Activated CD4-positive, alpha-beta T cell treated with anti-CD3 and anti-CD28 coated beads, Interleukin-2, amount 10 ng/mL, durations not matched to agents 24 days and 14 days (primary cell): ENCODE measurements at regions not wholly inside any gene's neighbourhood (a gene's known extent, or its start where the extent isn't known, plus 50 kb on each side); places are given as distances from the start of the nearest gene placed in this dataset.
"Not testable (repeated sequence)": the region's sequence is repeated elsewhere in the genome, so short reads cannot be mapped to it uniquely, and the experiment has no call there.

ENCODE experiments used
- DNase-seq: peaks from one replicate; pipeline ENCODE4 v3.0.0; 2022
- H3K27ac Mint-ChIP-seq: one replicate; pipeline ENCODE4 v1.8.0; 2022; ENCODE audit warnings: mild to moderate bottlenecking, mixed read lengths
- H3K27me3 Mint-ChIP-seq: one replicate; pipeline ENCODE4 v1.8.0; 2022; ENCODE audit warnings: mixed read lengths
- H3K36me3 Mint-ChIP-seq: one replicate; pipeline ENCODE4 v1.8.0; 2022; ENCODE audit warnings: low read depth, mild to moderate bottlenecking, mixed read lengths
- H3K4me1 Mint-ChIP-seq: one replicate; pipeline ENCODE4 v1.8.0; 2021; ENCODE audit warnings: mixed read lengths
- H3K4me3 Mint-ChIP-seq: one replicate; pipeline ENCODE4 v1.8.0; 2022; ENCODE audit warnings: mild to moderate bottlenecking, moderate library complexity, mixed read lengths
- H3K9me3 Mint-ChIP-seq: one replicate; pipeline ENCODE4 v1.8.0; 2021; ENCODE audit warnings: mixed read lengths
- intact Hi-C: fragments of 100-400 bp; cut with micrococcal nuclease; formaldehyde crosslinking; loops from one replicate; pipeline ENCODE4 v1.15.1; 2023

DNA sequence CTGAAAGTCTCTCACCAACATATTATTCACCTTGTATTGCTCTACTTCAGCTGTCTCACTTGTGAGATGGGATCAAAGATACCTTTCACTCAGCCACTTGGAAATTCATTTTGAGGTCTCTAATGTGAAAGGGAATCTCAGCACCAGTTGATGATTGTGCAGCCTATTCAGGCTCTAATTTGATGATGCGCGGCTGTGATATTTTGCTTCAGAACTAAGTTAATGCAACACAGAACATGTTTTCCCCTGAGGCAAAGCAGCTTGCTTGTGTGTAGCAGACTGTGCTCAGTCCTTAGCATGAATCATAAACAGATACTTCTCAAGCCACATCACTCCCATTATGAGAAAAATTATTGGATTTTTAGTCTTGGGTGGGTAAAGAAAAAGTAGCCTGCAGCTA, 378.8 kb downstream of the OSTF1 start:
- no peak for DNase-seq
- H3K27me3 Mint-ChIP-seq = no peaks in the 10 kb centered on the region
- no peaks in the 10 kb centered on the region for H3K36me3 Mint-ChIP-seq
- no peaks in the 10 kb centered on the region for H3K9me3 Mint-ChIP-seq
- H3K27ac Mint-ChIP-seq = no peak overlapping the region
- no peaks in the 10 kb centered on the region for H3K4me1 Mint-ChIP-seq
- H3K4me3 Mint-ChIP-seq = no peak overlapping the region
- intact Hi-C loops = no loop called here

DNA sequence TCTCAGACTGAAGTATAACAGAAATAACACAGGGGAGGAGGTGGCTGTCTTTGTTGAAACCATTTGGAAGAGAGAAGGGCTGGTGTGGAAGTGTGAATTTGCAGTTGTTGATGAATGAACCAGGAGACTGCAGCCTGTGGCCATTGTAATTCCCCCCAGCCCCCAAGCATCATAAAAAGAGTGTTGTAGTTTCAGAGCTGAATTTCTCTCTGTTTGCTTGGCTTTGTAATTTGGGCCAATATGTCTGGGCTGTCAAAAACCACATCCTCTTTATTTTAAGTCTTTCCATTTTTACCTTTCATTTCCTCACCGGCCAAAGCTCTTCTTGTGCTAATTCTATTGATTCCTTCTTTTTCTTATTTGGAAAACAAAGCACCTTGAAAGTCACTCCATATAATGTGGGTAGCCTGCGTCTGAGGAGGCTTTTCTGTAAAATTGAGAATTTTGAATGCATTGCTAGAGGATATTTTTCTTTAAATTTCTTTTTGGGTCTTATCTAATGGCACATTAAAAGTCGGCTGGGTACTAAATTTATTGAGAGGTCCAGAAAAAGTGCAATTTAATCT, 383.3 kb downstream of the OSTF1 start:
- H3K27ac Mint-ChIP-seq = no peak overlapping the region
- H3K27me3 Mint-ChIP-seq = no peaks in the 10 kb centered on the region
- H3K9me3 Mint-ChIP-seq = no peaks in the 10 kb centered on the region
- H3K36me3 Mint-ChIP-seq = no peaks in the 10 kb centered on the region
- intact Hi-C loops = no loop called here
- no peak for DNase-seq
- no peaks in the 10 kb centered on the region for H3K4me1 Mint-ChIP-seq
- no peak overlapping the region for H3K4me3 Mint-ChIP-seq

DNA sequence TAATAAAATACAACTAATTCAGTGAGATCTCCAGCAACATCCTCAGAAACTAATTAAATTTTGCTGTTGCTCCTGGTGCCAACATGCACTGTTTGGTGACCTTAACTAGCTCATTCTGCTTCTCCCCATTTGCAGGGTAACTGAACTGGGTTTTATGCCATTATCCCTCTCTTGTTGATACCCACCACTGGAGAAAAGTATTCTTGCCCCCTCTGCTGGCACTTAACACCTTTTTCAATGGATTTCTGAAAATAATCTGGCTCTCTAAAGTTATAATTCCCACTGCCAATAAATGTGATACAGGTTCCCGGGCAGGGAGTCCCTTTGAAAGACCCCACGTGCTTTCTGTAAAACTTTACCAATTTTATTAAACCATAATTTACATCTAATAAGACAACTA, 394.3 kb downstream of the OSTF1 start:
- no peak overlapping the region for H3K4me3 Mint-ChIP-seq
- H3K27ac Mint-ChIP-seq = no peak overlapping the region
- H3K4me1 Mint-ChIP-seq = no peaks in the 10 kb centered on the region
- intact Hi-C loops = no loop called here
- H3K27me3 Mint-ChIP-seq = no peaks in the 10 kb centered on the region
- no peak for DNase-seq
- H3K9me3 Mint-ChIP-seq = no peaks in the 10 kb centered on the region
- no peaks in the 10 kb centered on the region for H3K36me3 Mint-ChIP-seq

DNA sequence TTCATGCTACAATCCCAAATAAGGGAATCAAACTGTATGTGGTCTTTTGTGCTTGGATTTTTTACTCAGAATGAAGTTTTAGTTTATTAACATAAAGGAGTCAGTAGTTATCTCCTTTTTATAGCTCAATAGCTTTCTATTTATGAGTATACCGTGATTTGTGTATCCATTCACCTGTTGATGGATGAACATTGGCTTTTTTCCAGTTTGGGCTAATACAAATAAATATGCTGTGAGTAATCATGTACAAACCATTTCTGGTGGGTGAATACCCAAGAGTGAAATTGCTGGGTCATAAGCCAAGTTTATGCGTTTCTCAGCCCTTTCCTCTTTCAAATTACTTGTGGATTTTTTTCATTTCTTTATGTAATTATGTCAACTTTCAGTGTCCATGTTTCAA, 395.3 kb downstream of the OSTF1 start:
- Mint-ChIP-seq H3K27ac (no peak overlapping the region), H3K4me1 (no peaks in the 10 kb centered on the region), H3K9me3 (no peaks in the 10 kb centered on the region), H3K4me3 (no peak overlapping the region), H3K27me3 (no peaks in the 10 kb centered on the region), H3K36me3 (no peaks in the 10 kb centered on the region)
- DNase-seq = no peak
- intact Hi-C loops = no loop called here

DNA sequence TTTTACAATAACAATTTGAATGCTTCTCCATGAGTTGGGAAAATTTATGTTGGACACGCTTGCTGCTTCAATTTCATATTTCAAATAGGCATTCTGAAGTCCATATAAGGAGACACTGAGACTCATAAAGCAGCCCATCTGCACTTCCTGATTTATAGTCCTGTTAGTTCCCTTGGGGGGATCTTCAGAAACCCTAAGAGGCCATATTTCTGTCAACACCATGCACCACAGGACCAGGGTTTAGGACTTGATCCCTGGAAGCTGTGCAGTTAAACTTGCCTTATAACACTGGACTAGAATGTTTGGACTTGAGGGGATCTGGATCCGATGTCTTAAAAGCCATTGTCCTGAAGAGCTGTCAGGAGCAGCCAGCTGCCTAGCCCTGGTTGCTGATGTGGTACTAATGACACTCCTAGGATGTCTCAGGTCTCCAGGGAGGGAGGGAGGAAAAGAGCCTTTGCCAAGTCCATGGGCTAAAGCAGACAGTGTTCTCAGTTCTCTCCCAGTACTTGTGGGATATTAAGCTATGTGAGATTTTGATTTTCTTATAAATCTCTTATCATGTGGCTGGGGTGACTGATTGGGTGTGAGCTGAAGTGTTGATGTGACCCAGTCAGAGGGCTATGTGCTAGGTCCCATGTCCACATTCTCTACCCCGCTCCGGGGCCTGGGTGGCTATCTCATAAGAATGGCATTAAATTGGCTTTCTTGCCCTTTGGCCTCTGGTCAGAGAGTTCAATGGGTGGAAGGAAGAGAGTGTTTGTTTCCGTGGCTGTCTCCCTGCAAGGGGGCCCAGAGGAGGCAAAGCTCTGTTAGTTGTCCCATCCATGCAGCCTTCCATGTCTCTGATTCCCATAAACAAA, 399.8 kb downstream of the OSTF1 start:
- no peak for DNase-seq
- Mint-ChIP-seq H3K36me3 (no peaks in the 10 kb centered on the region), H3K4me3 (no peak overlapping the region), H3K27ac (no peak overlapping the region), H3K27me3 (no peaks in the 10 kb centered on the region), H3K9me3 (no peaks in the 10 kb centered on the region), H3K4me1 (no peaks in the 10 kb centered on the region)
- intact Hi-C loops = no loop called here

DNA sequence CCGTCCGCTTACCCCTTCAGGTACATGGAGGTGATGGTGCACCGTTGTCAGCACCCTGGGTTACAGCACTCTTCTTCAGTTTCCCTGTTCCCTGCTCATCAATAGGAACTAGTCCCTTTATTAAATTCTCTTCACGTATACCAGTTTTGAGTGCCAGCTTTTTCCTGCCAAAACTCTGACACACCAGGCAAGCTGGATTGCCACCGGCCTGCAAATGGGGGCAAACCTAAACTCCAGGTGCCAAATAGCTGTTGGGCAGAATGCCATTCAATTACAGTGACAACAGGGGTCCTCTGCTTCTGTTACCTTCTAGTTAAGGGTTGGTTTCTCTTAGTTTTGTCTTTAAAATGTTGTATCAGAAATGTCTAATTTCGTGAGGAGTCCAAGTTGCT, 400.4 kb downstream of the OSTF1 start:
- DNase-seq = no peak
- no peak overlapping the region for H3K4me3 Mint-ChIP-seq
- intact Hi-C loops = no loop called here
- no peaks in the 10 kb centered on the region for H3K36me3 Mint-ChIP-seq
- H3K27me3 Mint-ChIP-seq = no peaks in the 10 kb centered on the region
- H3K9me3 Mint-ChIP-seq = no peaks in the 10 kb centered on the region
- H3K4me1 Mint-ChIP-seq = no peaks in the 10 kb centered on the region
- H3K27ac Mint-ChIP-seq = no peak overlapping the region

DNA sequence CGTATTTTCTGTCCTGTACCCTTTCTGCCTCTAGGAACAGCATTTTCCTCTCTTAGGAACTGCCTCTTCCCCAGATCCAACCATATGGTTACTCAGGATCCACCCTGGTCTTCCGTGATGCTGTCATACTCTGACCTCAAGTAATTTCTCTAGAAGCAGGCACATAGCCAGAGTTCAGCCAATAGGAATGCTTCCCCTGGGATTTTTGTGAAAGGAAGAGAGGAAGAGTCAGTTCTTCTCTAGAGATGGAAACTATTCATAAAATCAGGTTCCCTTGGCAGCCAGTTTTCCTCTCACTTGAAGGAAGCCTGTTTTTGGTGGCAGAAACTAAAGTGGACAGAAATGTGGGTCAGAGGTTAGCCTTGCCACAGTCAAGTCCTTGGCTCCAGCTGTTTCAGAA, 400.1 kb upstream of the PCSK5 start:
- DNase-seq = no peak
- no peaks in the 10 kb centered on the region for H3K9me3 Mint-ChIP-seq
- no peak overlapping the region for H3K27ac Mint-ChIP-seq
- H3K27me3 Mint-ChIP-seq = no peaks in the 10 kb centered on the region
- intact Hi-C loops = no loop called here
- no peaks in the 10 kb centered on the region for H3K36me3 Mint-ChIP-seq
- H3K4me1 Mint-ChIP-seq = no peaks in the 10 kb centered on the region
- no peak overlapping the region for H3K4me3 Mint-ChIP-seq

DNA sequence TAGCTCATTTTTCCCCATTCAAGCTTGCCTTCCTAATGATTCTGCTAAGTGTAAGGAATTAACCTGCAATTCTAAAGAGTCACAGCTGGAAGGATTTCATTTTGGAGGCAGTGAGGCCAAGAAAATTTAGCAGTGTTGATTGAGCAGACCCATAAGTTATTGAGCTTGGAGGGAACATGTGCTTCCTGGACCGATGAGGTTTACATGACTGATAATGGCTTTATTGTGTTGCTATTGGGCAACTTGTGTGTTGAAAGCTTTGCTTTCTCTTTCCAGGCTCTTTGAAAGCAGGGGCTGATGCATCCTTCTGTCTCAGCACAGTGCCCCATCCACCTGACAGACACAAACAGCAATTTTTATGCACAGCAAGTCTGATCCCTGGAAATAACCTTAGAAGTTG, 398.9 kb upstream of the PCSK5 start:
- Mint-ChIP-seq H3K4me1 (no peaks in the 10 kb centered on the region), H3K36me3 (no peaks in the 10 kb centered on the region), H3K4me3 (no peak overlapping the region), H3K27me3 (no peaks in the 10 kb centered on the region), H3K9me3 (no peaks in the 10 kb centered on the region), H3K27ac (no peak overlapping the region)
- DNase-seq = no peak
- intact Hi-C loops = no loop called here

DNA sequence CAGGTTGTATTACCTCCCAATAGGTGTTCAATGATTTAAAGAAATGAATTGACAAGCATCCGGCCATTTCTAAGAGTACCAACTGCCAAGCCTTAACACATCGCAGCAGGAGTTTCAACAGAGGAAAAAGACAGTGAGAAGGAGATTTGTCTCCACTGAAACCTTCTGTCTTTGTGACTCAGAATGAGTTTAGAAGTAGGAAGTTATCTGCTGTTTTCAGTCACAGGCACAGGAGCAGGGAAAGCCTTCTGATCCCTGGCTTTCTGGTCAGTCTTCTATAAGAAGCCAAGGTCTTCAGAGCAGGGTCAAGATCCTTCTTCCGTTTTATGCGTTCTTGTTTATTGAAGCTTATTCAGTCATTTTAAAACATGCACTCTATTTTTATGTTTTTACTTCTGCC, 390.7 kb upstream of the PCSK5 start:
- Mint-ChIP-seq H3K9me3 (no peaks in the 10 kb centered on the region), H3K27me3 (no peaks in the 10 kb centered on the region), H3K4me1 (no peaks in the 10 kb centered on the region), H3K27ac (no peak overlapping the region), H3K4me3 (no peak overlapping the region), H3K36me3 (no peaks in the 10 kb centered on the region)
- intact Hi-C loops = no loop called here
- no peak for DNase-seq

DNA sequence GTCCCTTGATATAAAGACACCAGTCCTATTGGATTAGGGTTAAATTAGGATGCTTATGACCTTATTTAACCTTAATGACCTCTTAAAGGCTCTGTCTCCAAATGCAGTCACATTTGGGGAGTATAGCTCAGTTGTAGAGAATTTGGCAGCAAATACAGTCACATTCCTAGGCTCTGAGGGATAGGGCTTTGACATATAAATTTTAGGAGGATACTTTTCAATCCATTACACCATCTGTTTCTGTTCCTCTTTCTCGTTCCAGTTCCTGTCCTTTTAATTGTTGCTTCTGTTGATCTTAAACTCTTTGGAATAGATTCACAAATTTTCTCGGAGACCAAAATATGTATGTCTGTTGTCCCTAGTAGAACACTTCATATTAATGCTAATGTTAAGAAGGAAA, 390.0 kb upstream of the PCSK5 start:
- no peaks in the 10 kb centered on the region for H3K9me3 Mint-ChIP-seq
- no peaks in the 10 kb centered on the region for H3K27me3 Mint-ChIP-seq
- H3K4me1 Mint-ChIP-seq = no peaks in the 10 kb centered on the region
- intact Hi-C loops = no loop called here
- no peak overlapping the region for H3K4me3 Mint-ChIP-seq
- no peak for DNase-seq
- no peaks in the 10 kb centered on the region for H3K36me3 Mint-ChIP-seq
- H3K27ac Mint-ChIP-seq = no peak overlapping the region

DNA sequence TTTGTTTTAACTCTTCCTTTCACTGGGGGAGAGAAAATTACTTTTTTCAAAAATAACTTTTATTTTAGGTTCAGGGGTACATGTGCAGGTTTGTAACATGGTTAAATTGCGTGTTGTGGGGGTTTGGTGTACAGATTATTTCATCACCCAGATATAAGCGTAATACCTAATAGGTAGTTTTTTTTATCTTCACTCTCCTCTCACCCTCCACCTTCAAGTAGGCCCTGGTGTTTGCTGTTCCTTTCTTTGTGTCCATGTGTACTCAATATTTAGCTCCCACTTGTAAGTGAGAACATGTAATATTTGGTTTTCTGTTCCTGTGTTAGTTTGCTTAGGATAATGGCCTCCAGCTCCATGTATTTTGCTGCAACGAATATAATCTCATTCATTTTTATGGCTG, 389.5 kb upstream of the PCSK5 start:
- intact Hi-C loops, H3K36me3 Mint-ChIP-seq, H3K27me3 Mint-ChIP-seq, H3K4me1 Mint-ChIP-seq, DNase-seq, H3K4me3 Mint-ChIP-seq, H3K9me3 Mint-ChIP-seq, H3K27ac Mint-ChIP-seq: not testable (repeated sequence)

DNA sequence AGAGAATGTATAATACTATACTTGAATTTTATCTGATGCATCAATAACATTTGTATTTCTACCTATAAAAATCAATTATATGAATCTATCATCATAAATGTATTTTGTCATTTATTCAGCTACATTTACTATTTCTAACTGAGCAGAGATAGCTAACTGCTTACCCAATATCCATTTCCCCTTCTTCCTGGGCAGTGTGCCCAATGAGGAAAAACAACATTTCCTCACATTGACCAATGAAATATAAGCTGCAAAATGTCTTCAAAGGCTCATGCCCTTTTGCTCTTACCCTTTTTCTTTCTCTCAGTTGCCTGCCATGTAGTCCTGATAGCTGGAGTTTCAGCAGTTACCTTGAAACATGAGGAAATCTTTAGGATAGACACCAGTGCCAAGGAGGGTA, 385.8 kb upstream of the PCSK5 start:
- Mint-ChIP-seq H3K27me3 (no peaks in the 10 kb centered on the region), H3K36me3 (no peaks in the 10 kb centered on the region), H3K4me3 (no peak overlapping the region), H3K27ac (no peak overlapping the region), H3K9me3 (no peaks in the 10 kb centered on the region), H3K4me1 (no peaks in the 10 kb centered on the region)
- DNase-seq = no peak
- intact Hi-C loops = no loop called here

DNA sequence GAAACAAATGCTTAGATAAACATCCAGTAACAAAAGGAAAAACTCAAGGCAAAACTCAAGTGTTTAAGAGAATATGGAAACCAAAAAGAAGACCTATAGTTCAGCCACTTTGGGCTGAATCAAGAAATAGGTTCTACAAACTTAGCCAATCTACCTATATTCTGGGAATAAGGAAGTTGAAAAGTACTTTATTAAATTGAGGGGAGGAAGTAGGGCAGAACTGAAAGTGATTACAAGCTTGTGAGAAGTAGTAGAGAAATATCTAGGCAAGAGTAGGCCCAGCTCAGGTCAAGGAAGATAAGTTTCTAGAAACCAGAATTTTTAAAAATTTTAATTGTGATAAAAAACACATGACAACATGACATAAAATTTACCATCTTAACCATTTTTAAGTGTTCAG, 384.8 kb upstream of the PCSK5 start:
- intact Hi-C loops = no loop called here
- Mint-ChIP-seq H3K27ac (no peak overlapping the region), H3K36me3 (no peaks in the 10 kb centered on the region), H3K9me3 (no peaks in the 10 kb centered on the region), H3K27me3 (no peaks in the 10 kb centered on the region), H3K4me3 (no peak overlapping the region), H3K4me1 (no peaks in the 10 kb centered on the region)
- no peak for DNase-seq

DNA sequence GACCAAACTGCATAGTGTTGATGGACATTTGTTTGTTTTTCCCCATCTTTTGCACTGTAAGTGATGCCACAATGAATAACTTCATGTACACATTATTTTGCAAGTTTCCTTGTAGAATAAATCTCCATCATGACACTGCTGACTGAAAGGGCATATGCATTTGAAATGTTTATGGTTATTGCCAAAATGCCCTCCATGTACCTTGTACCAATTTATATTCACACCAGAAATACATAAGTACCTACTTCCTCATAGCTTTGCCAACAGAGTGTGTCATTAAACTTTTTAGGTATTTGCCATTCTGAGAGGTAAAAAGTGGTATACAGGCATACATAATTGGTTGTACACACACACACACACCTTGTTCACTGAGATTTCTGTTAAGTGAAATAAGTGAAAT, 361.0 kb upstream of the PCSK5 start:
- no peak overlapping the region for H3K27ac Mint-ChIP-seq
- intact Hi-C loops = no loop called here
- no peak for DNase-seq
- H3K27me3 Mint-ChIP-seq = no peaks in the 10 kb centered on the region
- H3K36me3 Mint-ChIP-seq = no peaks in the 10 kb centered on the region
- H3K4me1 Mint-ChIP-seq = no peaks in the 10 kb centered on the region
- no peak overlapping the region for H3K4me3 Mint-ChIP-seq
- no peaks in the 10 kb centered on the region for H3K9me3 Mint-ChIP-seq

DNA sequence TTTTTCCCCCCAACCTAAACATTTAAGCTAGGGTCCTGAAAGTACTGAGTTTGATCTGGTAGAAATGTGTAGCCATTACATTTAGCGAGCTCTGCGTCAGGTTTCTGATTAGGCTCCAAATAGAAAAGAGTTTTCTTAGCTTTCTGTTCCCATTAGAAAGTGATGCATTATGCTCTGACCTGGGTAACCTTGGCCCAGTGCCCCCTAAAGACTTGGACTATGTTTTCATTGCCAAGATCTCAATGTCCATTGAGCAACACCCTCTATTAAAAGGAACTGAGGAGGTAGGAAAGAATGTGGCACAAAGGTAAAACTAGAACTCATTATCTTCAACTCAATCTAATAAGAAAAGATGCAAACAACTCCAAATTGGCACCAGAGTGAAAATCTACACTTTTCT, 358.9 kb upstream of the PCSK5 start:
- Mint-ChIP-seq H3K27me3 (no peaks in the 10 kb centered on the region), H3K9me3 (no peaks in the 10 kb centered on the region), H3K4me1 (no peaks in the 10 kb centered on the region), H3K27ac (no peak overlapping the region), H3K4me3 (no peak overlapping the region), H3K36me3 (no peaks in the 10 kb centered on the region)
- intact Hi-C loops = no loop called here
- DNase-seq = no peak
